Hematopoietic multipotent progenitor cell (in vitro differentiated cells): ENCODE measurements at regions not wholly inside any gene's neighbourhood (a gene's known extent, or its start where the extent isn't known, plus 50 kb on each side); places are given as distances from the start of the nearest gene placed in this dataset.
"Not testable (repeated sequence)": the region's sequence is repeated elsewhere in the genome, so short reads cannot be mapped to it uniquely, and the experiment has no call there.

Source experiments
- DNase-seq, 3 donors: peaks; one replicate each; pipeline ENCODE4 v3.0.0-alpha.2; 2011 to 2015; ENCODE audit warnings: low read depth in 2 of 3, low spot score in 2 of 3

DNA sequence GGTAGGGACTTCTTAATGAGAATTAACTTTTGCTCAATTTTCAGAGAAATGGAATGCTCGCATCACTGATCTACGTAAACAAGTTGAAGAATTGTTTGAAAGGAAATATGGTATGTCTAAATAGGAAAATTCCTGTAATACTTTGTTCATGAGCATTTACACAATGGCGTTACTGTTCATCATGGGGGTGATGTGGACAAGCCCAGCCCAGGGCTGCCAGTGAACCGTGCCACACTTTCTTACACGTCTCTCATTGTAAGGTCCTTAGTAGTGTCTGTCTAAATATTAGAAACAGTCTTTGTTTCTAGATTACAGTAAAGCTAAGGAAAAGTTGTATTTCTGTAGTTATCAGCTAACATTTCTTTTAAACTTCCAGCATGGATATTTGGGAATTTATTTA, 91.0 kb upstream of the SPDYE9 start:
- DNase-seq: not testable (repeated sequence)

GRCh38 chr7:73175322-73175721, 89.5 kb upstream of the SPDYE9 start:
- DNase-seq: not testable (repeated sequence)

DNA sequence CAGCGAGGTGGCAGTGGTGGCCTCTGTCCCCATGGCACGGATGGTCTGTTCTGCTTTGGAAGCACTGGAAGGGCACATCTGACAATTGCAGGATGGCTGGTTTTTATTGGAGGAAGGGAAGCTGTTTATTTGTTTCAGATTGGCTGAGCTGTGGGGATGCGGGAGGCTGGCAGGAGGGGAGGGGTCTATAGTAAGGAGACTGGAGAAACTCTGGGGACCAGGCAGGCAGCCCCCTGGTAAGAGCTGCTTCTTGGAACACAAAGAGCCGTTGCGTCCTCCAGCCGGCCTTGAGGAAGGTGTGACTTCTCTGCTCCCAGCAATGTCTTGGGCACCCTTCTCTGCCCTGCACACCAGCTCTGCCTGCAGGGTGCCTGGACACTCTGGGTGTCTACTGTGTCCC, 85.1 kb upstream of the SPDYE9 start:
- not testable (repeated sequence) for DNase-seq

- DNase-seq: not testable (repeated sequence)
These were observed 84.6 kb upstream of the SPDYE9 start for GRCh38 chr7:73170415-73170814.

DNA sequence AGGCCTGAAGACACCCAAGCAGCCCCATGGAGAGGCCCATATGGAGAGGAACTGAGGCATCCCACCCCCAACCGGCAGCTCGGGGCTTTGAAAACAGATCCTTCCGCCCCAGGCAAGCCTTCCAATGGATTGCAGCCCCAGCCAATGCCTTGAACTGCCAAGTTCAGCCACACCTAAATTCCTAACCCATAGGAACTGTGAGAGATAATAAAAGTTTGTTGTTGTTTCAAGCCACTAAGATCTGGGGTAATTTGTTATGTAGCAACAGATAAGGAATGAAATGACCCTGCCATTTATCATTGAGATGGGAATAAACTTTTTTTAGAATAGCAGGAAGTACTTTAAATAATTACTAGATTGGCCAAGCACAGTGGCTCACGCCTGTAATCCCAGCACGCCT, 80.3 kb upstream of the SPDYE9 start:
- DNase-seq: not testable (repeated sequence)

- DNase-seq: not testable (repeated sequence)
These were observed 76.8 kb upstream of the SPDYE9 start for GRCh38 chr7:73162680-73163079.

DNA sequence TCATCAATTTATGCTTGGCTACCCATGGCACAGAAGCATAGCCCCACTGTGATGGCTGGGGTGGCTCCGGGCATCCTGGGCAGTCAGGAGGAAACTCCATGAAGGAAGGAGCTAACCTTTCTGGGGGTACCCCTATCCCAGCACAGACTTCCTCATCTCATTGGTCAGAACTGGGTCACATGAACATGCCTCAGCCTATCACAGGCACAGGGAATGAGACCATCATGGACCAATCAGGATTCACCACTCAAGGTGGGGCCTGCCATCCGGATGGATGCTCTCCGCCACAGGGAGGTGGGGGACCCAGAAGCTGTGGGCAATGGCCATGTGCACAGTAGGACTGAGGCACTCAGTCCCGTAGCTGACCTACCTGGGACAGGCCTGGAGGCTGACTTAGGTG, 75.9 kb upstream of the SPDYE9 start:
- DNase-seq: not testable (repeated sequence)

DNA sequence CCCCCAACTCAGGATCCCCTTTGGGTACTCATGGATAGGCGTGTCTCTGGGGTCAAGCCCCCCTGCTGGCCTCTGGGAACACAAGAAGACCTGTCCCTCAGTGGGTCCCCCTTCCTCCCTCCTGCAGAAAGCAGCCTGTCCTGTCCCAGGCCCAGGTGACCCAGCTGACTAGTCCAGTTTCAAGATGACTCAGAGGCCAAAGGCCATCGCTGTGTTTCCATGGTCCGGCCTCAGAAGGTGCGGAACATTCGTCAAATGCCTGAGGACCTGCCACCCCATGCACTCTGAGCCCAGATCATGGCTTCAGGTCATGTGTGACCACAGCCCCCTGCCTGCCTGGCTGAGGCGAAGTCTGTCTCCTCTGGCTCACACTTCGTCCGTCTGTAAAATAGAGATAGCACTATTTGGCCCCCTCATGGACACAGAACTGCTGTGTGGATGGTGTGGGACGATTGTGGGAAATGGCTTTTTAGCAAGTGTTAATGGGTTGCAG, 71.4 kb upstream of the SPDYE9 start:
- DNase-seq: not testable (repeated sequence)

GRCh38 chr7:73156510-73157168, 70.8 kb upstream of the SPDYE9 start:
- DNase-seq: not testable (repeated sequence)

GRCh38 chr7:73154586-73155038, 68.8 kb upstream of the SPDYE9 start:
- peak in 2 of 3 donors; percentile 52 to 64 for DNase-seq

GRCh38 chr7:73153921-73154585, 68.2 kb upstream of the SPDYE9 start:
- not testable (repeated sequence) for DNase-seq

DNA sequence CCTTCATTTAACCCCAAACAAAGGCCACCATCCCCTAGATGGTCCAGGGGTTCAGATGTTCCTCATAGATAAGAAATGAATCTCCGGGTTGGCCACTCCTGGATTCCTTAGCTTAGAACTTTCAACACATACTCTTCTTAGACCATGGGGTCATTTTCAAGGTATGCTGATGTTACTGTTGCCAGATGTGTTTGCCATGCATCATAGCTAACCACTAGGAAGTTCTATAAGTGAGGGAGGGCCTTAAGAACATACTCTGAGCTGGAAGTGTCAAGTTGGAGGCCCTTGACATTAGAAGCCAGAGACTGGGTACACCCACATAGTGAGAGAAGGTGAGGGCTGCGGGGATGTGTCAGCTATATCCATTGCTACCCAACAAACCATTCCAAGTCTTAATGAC, 62.7 kb upstream of the SPDYE9 start:
- not testable (repeated sequence) for DNase-seq

DNA sequence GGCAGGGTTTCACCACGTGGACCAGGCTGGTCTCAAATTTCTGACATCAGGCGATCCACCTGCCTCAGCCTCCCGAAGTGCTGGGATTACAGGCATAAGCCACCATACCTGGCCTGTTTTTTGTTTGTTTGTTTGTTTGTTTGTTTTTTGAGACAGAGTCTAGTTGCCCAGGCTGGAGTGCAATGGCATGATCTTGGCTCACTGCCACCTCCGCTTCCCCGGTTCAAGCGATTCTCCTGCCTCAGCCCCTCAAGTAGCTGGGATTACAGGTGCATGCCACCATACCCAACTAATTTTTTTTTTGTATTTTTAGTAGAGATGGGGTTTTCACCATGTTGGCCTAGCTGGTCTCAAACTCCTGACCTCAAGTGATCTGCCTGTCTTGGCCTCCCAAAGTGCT, 61.8 kb upstream of the SPDYE9 start:
- not testable (repeated sequence) for DNase-seq

GRCh38 chr7:73143993-73144392, 58.2 kb upstream of the SPDYE9 start:
- not testable (repeated sequence) for DNase-seq

- DNase-seq: not testable (repeated sequence)
These were observed 52.1 kb upstream of the SPDYE9 start for GRCh38 chr7:73137922-73138321.
